Astrocyte of the spinal cord (primary cell): ENCODE measurements at regions not wholly inside any gene's neighbourhood (a gene's known extent, or its start where the extent isn't known, plus 50 kb on each side); places are given as distances from the start of the nearest gene placed in this dataset.

ENCODE experiments used
- DNase-seq: peaks from one replicate; pipeline ENCODE4 v3.0.0; 2011; ENCODE audit warnings: low read depth, low spot score
- H3K4me3 ChIP-seq: 2 replicates; pipeline ENCODE4 v1.5.1; 2011; ENCODE audit warnings: low read depth, mild to moderate bottlenecking, low read length, moderate library complexity
- in situ Hi-C: cut with HindIII; loops from 2 replicates; pipeline ENCODE4 v1.10.0; 2017; ENCODE audit warnings: low sequenced_read_pairs
- TF ChIP-seq, protein P1 (sequence below): IDR thresholded peaks from 2 replicates; pipeline ENCODE4 v1.5.1; 2012; ENCODE audit warnings: low read depth, mild to moderate bottlenecking, low read length, inconsistent platforms

DNA sequence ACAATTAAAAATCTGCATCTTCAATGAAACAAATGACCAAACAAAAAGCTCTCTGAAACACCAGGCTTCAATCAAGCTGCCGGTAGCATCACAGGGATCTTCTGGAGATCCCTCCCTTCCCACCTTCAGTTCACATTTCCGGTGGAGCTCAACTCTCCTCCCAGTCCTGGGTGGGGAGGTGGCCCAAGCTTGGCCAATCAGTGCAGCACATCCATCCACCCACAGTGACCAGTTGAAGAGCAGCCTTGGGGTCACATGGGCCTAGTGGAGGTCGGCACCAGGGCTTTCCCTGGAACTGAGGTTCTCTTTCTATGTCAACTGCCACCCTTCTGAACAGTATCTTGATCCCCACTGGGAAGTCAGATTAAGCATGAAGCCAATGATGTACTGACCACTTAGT, 620.1 kb upstream of the MGMT start:
- no peak for DNase-seq
- in situ Hi-C loops: no loop called here
- H3K4me3 ChIP-seq: no peak overlapping the region
- TF ChIP-seq, protein P1, sequence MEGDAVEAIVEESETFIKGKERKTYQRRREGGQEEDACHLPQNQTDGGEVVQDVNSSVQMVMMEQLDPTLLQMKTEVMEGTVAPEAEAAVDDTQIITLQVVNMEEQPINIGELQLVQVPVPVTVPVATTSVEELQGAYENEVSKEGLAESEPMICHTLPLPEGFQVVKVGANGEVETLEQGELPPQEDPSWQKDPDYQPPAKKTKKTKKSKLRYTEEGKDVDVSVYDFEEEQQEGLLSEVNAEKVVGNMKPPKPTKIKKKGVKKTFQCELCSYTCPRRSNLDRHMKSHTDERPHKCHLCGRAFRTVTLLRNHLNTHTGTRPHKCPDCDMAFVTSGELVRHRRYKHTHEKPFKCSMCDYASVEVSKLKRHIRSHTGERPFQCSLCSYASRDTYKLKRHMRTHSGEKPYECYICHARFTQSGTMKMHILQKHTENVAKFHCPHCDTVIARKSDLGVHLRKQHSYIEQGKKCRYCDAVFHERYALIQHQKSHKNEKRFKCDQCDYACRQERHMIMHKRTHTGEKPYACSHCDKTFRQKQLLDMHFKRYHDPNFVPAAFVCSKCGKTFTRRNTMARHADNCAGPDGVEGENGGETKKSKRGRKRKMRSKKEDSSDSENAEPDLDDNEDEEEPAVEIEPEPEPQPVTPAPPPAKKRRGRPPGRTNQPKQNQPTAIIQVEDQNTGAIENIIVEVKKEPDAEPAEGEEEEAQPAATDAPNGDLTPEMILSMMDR: no peak

- TF ChIP-seq, protein P1: no peak
- H3K4me3 ChIP-seq: no peak overlapping the region
- DNase-seq: no peak
- in situ Hi-C loops: no loop called here
These were observed 618.2 kb upstream of the MGMT start for GRCh38 chr10:128848810-128849209.

- DNase-seq: no peak
- in situ Hi-C loops: no loop called here
- H3K4me3 ChIP-seq: no peak overlapping the region
- TF ChIP-seq, protein P1: no peak
These were observed 616.4 kb upstream of the MGMT start for GRCh38 chr10:128850647-128851046.

DNA sequence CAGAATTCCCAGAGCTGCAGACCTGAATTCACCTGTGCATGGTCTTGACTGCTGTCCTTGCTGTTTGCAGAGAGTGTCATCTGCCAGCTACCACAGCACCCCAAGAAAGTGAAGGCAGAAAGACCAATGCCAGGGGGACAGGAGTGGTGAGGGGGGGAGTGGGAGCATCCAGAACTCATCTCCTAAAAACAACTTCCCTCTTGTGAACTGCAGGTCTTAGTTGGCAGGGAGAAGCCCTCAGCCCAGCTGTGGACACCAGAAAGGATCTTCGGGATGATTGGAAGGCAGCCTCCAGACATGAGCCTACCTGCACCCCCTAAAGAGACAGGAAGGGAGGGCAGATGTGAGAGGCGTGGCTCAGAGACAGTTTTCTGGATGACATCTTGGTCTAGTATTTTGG, 615.8 kb upstream of the MGMT start:
- TF ChIP-seq, protein P1: no peak
- DNase-seq: no peak
- in situ Hi-C loops: no loop called here
- H3K4me3 ChIP-seq: no peak overlapping the region

- TF ChIP-seq, protein P1: no peak
- no peak for DNase-seq
- no peak overlapping the region for H3K4me3 ChIP-seq
- in situ Hi-C loops: no loop called here
These were observed 615.3 kb upstream of the MGMT start for GRCh38 chr10:128851726-128852125.

- TF ChIP-seq, protein P1: no peak
- in situ Hi-C loops: no loop called here
- no peak overlapping the region for H3K4me3 ChIP-seq
- DNase-seq: no peak
These were observed 614.6 kb upstream of the MGMT start for GRCh38 chr10:128852449-128852848.

GRCh38 chr10:128852902-128853301, 614.1 kb upstream of the MGMT start:
- TF ChIP-seq, protein P1: no peak
- no peak overlapping the region for H3K4me3 ChIP-seq
- in situ Hi-C loops: no loop called here
- no peak for DNase-seq
